ENCODE measurements at regions not wholly inside any gene's neighbourhood (a gene's known extent, or its start where the extent isn't known, plus 50 kb on each side); places are given as distances from the start of the nearest gene placed in this dataset.
"Not testable (repeated sequence)": the region's sequence is repeated elsewhere in the genome, so short reads cannot be mapped to it uniquely, and the experiment has no call there.

DNA sequence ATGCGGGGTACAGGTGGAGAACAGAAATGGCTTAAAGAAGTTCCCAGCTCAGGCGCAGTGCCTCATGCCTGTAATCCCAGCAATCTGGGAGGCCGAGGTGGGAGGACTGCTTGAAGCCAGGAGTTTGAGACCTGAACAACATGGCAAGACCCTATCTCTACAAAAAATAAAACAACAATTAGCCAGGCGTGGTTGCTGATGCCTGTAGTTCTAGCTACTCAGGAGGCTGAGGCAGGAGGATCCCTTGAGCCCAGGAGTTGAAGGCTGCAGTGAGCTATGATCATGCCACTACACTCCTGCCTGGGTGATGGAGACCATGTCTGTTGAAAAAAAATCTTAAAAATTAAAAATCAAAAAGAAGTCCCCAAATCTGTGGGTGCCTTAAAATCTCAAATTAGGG, 228.3 kb upstream of the WSB1 start:
- no peak for DNase-seq (ENCODE audit: low spot score)

DNA sequence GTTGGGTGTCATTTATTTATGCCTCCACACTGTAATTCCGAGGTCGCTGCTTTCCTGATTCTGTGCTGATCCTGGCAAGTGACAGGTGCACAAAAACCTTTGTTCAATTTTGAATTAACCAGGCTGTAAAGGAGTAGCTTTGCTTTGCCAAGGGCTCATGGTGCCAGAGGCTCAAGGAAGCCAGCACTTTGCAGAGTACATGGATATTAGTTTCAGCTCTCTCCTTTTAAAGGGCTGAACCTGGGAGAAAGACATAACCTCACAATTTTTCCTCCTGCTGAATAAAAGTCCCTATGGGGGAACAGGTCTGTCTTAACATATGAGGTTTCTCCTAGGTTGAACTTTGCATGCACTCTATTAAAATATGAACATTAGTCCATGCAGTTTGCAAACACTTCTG, 227.6 kb upstream of the WSB1 start:
- no peak for DNase-seq (ENCODE audit: low spot score)

DNA sequence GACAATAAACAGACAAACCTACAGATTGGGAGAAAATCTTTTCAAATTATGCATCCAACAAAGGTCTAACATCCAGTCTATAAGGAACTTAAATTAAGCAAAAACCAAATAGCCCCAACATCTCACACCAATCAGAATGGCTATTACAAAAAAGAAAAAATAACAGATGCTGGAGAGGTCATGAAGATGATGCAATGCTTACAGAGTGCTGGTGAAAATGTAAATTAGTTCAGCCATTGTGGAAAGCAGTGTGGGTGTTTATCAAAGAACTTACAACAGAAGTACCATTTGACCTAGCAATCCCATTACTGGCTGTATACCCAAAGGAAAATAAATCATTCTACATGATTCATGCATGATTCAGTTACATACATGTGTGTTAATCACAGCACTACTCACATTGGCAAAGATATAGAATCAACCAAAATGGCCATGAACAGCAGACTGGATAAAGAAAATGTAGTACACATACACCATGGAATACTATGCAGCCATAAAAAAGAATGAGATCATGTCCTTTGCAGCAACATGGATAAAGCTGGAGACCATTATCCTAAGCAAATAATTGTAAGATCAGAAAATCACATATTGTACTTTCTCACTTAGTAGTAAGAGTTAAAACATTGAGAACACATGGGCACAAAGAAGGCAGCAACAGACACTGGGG, 223.9 kb upstream of the WSB1 start:
- DNase-seq (ENCODE audit: low spot score), result no peak

DNA sequence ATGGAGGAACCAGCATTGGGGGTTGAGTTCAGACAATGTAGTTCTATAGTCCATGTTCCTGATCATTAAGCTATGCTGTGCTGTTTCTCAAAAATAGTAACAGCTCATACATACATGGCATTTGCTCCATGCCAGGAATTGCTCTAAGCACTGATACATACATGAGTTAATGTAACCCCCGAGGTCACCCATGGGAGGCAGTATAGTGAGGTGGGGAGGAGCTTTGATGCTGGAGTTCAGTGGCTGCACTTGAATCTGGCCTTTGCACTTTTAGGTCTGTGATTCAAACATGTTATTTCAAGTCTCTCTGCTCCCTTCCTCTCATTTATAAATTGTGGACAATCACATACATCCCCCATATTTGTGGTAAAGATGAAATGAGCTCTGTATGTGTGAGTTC, 223.1 kb upstream of the WSB1 start:
- DNase-seq (ENCODE audit: low spot score), result no peak

DNA sequence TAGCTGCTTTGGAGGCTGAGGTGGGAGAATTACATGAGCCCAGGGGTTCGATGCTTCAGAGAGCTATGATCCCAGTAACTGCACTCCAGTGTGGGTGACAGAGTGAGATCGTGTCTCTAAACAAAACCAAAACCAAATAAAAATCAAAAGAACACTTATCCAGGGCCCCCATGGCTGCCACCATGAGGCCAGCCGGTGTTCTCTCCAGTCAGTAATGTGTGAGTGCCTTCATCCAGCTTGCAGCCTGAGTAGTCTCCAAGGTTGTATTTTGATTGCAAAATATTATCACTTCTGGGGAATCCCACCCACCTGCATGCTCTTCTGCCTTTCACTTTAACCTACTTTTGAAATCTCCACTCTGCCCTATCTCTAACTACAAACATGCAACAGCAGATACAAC, 221.0 kb upstream of the WSB1 start:
- no peak for DNase-seq (ENCODE audit: low spot score)

DNA sequence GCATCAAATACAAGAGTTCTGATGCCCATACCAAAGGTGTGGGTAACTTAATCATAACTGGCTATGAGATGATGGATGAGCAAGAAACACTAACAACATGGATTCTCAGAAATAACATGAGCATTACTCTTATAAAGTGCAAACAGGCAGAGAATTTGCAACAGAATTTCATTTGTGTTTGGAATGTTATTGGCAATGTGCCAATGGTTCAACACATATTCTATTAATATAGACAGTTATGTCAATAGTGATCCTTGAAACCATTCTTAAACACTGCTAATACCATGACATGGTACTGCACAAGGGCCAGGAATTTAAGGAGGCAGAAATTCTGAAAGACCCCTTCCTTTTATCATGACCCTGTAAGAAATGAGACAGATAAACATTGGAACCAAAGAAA, 217.1 kb upstream of the WSB1 start:
- DNase-seq (ENCODE audit: low spot score), result no peak

DNA sequence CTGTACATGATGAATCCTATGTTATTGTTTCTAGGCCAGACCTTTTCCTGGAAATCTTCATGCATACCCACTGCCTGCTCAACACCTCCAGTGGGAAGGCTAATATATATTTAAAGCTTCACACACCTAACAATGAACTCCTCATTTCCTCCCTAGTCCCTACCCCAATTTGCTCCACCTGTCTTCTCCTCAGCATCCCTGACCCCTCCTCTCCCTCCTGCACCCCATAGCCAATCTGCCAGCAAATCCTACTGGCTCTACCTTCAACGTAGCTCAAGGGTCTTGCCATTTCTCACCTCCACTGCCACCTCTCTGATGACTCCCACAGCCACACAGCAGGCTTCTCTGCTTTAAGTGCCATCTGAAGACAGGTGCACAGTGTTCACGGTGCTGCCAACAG, 215.6 kb upstream of the WSB1 start:
- no peak for DNase-seq (ENCODE audit: low spot score)

DNA sequence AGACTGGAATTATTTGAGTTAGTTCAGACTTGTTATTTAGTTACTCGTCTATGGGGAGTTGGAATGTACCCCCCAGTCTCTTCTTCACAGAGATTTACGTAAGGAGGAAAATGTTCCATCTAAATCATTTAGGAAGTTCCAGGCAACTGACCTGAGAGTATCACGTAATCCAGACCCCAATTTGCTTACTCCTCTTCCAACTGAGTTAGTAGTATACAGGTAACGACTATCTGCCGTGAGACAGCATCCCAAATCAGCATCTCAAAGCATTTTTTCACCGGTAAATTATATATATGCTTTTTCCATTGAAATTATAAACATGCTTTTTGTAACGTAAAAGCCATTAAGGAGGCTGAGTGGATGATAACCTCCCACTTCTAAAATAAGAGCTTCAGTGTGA, 214.3 kb upstream of the WSB1 start:
- DNase-seq (ENCODE audit: low spot score), result no peak

DNA sequence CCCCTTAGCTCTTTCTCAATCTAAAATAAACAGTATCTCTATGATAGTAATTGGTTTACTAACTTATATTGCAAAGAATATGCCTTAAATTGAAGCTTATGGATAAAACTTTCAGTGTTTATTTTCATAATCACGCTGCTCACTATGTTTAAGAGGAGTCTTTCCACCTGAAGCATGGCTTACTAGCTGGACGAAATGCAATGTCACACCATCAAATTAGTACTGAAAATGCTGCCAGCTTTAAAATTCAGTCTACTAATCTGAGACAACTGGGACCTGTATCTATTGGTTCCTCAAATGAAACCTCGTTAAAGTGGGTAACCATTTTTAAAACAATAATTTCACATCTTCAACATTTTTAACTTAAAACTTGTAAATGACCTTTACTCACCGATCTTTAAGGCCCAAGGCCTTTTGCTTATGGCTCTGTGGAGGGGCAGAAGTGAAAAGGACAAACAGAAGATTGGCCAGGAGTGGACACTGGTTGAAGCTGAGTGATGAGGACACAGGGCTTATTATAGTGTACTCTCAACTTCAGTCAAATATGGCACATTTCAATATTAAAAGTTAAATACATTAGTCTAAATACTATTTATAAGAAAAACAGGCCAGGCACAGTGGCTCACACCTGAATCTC, 212.8 kb upstream of the WSB1 start:
- no peak for DNase-seq (ENCODE audit: low spot score)

DNA sequence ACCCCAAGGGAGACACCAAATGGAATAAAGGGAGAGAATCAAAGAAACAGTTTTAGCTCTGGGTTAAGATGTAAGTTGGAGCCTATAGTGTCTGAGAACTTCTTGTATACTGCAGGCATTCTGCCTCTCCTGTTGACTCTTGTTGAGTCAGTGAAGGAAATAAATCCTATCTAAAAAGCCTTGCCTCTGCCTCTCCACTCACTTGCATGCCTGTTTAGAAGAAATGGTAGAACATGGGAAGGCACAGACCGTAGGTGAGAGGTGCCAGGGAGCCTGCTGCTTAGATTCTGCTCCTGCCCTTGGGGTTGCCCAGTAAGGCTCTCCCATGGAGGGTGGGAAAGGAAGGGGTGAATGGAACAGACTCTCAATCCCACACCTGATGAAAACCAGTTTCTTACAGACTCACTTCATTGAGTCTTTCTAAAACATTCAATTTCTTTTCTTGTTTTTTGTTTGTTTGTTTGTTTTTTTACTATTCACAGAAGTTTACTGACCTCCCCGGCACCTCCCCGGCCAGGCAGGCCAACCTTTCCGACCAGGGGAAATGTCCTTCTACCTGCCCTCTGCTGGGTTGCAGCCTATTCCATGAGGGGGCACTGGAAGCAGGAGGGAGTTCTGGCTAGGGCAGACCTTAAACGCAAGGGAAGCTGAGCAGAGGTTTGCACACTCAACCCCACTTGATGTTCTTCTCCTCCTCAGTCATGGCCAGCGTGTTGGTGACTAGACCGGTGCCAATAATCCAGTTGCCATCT, 211.7 kb upstream of the WSB1 start:
- DNase-seq (ENCODE audit: low spot score), result no peak

DNA sequence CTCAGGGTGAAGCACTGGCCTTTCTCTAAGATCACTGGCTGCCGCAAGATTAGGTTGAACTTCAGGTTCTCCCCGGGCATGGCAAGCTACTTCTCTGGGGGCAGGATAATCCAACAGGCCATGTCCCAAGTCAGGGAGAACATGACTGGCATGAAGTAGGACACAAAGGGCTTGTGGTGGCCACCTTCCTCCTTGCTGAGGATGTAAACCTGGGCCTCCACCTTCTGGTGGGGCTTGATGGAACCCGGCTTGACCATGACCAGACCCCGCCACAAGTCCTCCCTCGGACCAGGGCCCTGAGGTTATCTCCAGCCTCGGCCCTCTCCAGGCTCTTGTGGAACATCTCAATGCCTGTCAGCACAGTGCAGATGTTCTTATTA, 211.1 kb upstream of the WSB1 start:
- DNase-seq (ENCODE audit: low spot score), result no peak

DNA sequence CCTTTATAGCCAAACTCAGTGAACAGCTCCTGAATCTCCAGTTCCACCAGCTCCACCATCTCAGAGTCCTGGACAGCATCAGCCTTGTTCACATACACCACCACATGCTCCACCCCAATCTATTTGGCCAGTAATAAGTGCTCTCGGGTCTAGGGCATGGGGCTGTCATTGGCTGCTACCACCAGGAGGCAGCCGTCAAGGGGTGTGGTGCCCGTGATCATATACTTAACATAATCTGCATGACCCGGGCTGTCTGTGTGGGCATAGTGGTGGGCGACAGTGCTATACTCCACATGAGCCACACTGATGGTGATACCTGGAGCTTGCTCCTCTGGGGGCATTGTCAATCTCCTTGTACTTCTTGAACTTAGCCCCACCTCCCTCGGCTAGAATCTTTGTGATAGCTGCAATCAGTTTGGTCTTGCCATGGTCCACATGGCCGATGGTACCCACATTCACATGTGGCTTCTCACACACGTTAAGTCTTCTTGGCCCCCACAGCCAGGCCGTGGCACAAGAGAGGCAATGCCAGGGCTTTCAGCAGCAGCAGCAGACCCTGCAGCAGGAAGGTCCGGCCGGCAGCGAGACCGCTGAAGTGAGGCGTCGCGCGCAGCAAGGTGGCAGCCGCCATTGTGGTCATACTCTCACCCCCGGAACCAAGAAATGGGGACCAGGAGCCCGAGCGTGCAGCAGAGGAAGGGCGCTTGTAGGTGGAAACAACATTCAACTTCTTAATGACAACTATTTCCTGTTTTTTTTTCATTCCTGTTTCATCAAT, 210.3 kb upstream of the WSB1 start:
- DNase-seq (ENCODE audit: low spot score), result no peak

DNA sequence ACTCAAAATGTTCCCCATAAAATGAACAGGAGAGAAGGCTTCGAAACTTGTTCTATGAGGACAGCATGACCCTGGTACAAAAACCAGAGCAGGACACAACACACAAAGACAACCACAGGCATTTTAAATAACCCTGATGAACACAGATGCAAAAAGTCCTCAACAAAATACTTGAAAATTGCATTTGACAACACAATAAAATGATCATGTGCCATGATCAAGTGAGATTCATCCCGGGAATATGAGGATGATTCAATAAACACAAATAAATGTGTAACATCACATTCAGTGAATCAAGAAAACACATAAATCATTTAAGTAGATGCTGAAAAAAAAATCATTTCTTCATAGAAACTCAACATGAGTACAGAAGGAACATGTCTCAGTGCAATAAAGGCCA, 208.4 kb upstream of the WSB1 start:
- no peak for DNase-seq (ENCODE audit: low spot score)

DNA sequence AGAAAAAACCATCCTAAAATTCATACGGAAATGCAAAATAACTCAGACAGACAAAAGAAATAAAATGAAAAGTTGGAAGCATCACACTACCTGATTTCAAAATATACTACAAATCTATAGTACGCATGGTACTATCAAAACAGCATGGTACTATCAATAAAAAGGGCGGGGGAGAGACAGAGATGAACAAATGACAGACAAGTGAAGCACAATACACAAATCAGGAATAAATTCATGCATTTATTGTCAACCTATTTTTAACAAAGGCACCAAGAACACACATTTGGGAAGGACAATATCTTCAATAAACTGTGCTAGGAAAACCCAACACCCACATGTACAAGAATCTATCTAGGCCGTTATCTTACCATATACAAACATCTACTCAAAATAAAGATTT, 207.4 kb upstream of the WSB1 start:
- no peak for DNase-seq (ENCODE audit: low spot score)

DNA sequence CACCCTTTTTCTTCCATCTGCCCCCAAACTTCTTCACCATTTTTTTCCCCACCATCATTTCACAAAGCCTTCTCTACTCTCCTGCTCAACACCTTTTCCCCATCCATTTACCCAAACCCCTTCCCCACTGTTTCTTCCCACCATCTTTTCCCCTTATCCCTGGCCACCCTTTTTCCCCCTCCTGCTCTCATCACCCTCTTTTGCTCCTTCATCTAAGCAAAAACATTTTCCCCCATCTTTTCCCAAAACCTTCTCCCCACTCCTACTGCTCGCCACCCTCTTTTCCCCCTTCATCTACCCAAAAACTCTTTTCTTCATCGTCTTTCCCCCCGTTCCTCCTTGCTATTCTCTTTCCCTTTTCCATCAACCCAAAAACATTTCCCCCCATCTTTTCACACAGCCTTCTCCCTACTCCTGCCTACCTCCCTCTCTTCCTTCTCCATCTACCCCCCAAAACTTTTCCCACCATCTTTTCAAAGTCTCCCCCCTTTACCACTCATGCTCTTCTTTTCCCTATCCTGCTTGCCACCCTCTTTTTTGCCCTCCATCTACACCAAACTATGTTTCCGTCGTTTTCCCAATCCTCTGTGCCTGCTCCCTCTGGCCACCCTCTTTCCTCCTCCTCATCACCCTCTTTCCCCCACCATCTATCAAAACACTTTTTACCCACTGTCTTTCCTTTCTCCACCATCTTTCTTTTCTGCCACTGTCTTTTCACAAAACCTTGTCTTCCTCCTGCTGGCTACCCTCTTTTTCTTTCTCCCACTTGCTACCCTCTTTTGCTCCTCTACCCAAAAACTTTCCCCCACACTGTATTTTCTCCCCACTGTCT, 205.8 kb upstream of the WSB1 start:
- DNase-seq (ENCODE audit: low spot score), result no peak

DNA sequence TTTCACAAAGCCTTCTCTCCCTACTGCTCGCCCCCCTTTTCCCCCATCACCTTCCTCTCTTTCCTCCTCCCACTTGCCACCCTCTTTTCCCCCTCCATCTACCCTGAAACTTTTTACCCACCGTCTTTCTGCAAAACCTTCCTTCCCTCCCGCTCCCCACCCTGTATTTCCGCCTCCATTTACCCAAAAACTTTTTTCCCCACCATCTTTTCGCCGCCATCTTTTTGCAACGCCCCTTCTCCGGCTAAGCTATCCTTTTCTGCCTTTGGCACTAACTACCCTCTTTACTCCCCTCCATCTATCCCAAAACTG, 205.2 kb upstream of the WSB1 start:
- DNase-seq (ENCODE audit: low spot score), result no peak

DNA sequence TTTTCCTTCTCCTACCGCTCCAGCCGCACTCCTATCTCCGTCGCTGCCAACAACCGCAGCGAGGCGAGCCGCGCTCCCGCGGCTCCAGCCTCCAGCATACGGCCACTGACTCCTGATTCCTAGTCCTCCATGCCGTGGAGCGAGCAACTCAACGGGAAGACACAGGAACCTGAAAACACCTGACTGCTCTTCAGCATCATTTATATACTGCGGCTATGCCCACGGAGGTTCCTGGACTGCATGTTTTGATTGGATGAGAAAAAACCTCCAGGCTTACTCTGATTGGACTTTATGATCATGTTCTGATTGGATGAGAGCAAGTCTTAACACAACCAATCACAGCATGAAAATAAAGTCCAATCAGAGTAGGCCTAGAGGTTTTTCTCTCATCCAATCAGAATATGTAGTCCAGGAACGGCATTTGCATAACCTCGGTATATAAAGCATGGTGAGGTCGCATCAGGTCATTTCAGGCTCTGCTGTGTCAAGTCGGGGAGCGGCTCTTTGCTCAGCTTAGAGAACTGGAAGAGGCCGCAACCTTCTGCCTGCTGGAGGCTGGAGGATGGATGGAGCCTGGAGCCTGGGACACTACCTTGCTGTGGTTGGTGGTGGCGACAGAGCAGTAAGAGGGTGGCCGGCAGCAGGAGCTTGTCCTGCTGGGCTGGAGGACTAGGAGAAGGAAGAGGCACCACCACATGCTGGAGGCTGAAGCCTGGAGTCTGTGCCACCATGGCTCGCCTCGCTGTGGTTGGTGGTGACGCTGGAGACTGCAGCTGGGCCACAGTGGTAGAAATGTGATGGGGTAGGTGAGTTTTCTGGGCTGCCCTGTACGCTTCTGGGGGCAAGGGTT, 204.6 kb upstream of the WSB1 start:
- DNase-seq (ENCODE audit: low spot score), result not testable (repeated sequence)

DNA sequence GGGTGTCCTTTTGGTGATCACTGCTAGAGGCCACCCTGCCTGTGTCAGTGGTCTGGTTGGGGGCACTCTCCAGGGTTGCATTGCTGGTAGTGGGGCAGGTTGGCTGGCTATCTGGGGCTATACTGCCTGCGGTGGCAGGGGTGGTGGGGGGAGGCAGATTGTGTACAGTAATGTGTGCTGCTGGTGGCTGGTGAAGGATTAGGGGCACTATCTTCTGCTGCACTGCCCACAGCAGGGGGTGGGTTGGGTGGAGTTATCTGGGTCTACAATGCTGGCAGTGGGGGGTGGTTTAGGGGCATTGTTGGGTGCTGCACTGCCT, 204.0 kb upstream of the WSB1 start:
- no peak for DNase-seq (ENCODE audit: low spot score)

DNA sequence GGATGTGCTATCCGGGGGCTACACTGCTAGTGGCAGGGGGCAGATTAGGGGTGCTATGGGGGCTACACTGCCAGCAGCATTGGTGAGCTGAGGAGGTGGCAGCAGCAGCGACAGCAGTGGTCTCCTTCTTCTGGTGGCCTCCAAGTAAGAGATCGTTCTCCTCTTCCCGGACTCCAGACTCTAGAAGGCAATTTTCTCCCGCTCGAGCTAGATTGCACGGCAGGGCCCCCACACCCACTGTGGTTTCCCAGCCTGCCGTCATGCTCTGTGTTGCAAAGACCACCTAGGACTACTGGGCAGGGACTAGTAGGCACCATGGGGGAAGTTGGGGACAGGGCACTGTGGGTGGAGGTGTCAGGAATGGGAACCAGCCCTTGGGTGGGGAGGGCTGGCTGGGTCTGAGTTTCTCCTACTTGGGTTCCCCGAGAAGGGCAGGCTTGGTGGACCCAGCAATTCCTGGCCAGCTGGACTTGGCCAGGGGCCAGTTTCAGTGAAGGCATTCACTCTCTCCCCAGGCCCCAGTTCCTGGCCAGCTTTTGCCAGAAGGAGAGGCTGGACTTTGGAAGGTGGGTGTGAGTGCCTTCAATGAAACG, 203.4 kb upstream of the WSB1 start:
- not testable (repeated sequence) for DNase-seq (ENCODE audit: low spot score)

DNA sequence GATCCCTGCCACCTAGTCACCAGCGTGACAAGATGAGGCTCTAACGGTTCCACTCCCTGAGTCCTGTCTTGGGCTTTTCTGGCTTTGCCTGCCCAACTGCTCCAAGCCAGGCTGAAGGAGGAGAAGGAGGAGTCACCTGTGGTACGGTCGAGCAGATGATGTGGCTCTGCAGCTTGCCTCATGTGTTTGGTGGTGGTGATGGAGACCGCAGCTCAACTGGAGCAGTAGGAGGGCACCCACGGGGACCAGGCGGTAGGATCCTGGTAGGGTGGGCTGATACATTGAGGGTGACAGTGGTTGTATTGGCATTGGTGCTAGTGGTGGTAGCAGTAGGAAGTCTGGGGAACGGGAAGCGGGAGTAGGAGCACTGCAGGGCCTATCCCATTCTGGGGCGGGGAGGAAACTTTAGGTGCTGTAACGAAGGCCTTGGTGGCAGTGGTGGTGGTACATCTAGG, 202.8 kb upstream of the WSB1 start:
- DNase-seq (ENCODE audit: low spot score), result no peak

DNA sequence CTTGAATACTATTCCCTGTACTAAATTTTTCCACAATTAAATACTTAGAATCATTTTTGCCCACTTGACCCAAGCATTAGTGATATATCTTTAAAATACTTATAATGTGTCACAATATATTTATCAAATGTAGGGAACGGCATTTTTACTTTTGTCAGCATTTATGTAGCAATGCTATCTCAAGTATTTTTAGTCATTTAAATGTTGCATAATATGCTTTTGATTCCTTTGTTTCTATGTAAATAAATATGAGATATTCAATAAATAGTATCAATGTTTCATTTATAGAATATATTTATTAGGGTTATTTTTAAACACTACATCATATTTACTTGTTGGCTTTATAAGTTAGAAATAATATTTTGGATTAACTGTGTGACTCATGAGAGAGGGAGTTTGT, 199.7 kb upstream of the WSB1 start:
- DNase-seq (ENCODE audit: low spot score), result not testable (repeated sequence)

Measured in SW480 (cell line).